ENCODE measurements at regions not wholly inside any gene's neighbourhood (a gene's known extent, or its start where the extent isn't known, plus 50 kb on each side); places are given as distances from the start of the nearest gene placed in this dataset.
"Not testable (repeated sequence)": the region's sequence is repeated elsewhere in the genome, so short reads cannot be mapped to it uniquely, and the experiment has no call there.

- DNase-seq (ENCODE audit: low read depth in 3 of 3), result not testable (repeated sequence)
These were observed 326.9 kb upstream of the PLGLB1 start for GRCh38 chr2:87348556-87348955.

- DNase-seq (ENCODE audit: low read depth in 3 of 3), result not testable (repeated sequence)
These were observed 327.4 kb upstream of the PLGLB1 start for GRCh38 chr2:87349006-87349405.

GRCh38 chr2:87352178-87352934 is 330.7 kb upstream of the PLGLB1 start:
- DNase-seq (ENCODE audit: low read depth in 3 of 3), result not testable (repeated sequence)

- not testable (repeated sequence) for DNase-seq (ENCODE audit: low read depth in 3 of 3)
These were observed 331.8 kb upstream of the PLGLB1 start for GRCh38 chr2:87353408-87353807.

GRCh38 chr2:87354102-87354501 is 332.5 kb upstream of the PLGLB1 start:
- DNase-seq (ENCODE audit: low read depth in 3 of 3), result not testable (repeated sequence)

- not testable (repeated sequence) for DNase-seq (ENCODE audit: low read depth in 3 of 3)
These were observed 338.6 kb upstream of the PLGLB1 start for GRCh38 chr2:87360250-87360649.

- not testable (repeated sequence) for DNase-seq (ENCODE audit: low read depth in 3 of 3)
These were observed 339.3 kb upstream of the PLGLB1 start for GRCh38 chr2:87360927-87361326.

GRCh38 chr2:87361805-87362204 is 340.2 kb upstream of the PLGLB1 start:
- DNase-seq (ENCODE audit: low read depth in 3 of 3), result not testable (repeated sequence)

- not testable (repeated sequence) for DNase-seq (ENCODE audit: low read depth in 3 of 3)
These were observed 342.7 kb upstream of the PLGLB1 start for GRCh38 chr2:87364379-87364778.

- DNase-seq (ENCODE audit: low read depth in 3 of 3), result not testable (repeated sequence)
These were observed 343.4 kb upstream of the PLGLB1 start for GRCh38 chr2:87365038-87365437.

- DNase-seq (ENCODE audit: low read depth in 3 of 3), result not testable (repeated sequence)
These were observed 361.8 kb upstream of the PLGLB2 start for GRCh38 chr2:87386063-87386560.

- not testable (repeated sequence) for DNase-seq (ENCODE audit: low read depth in 3 of 3)
These were observed 352.1 kb upstream of the PLGLB2 start for GRCh38 chr2:87395784-87396183.

GRCh38 chr2:87396551-87397265 is 351.2 kb upstream of the PLGLB2 start:
- not testable (repeated sequence) for DNase-seq (ENCODE audit: low read depth in 3 of 3)

GRCh38 chr2:87397276-87398065 is 350.4 kb upstream of the PLGLB2 start:
- not testable (repeated sequence) for DNase-seq (ENCODE audit: low read depth in 3 of 3)

GRCh38 chr2:87398567-87399305 is 349.2 kb upstream of the PLGLB2 start:
- not testable (repeated sequence) for DNase-seq (ENCODE audit: low read depth in 3 of 3)

GRCh38 chr2:87401726-87402345 is 346.1 kb upstream of the PLGLB2 start:
- DNase-seq (ENCODE audit: low read depth in 3 of 3), result no peak

GRCh38 chr2:87403893-87404175 is 344.1 kb upstream of the PLGLB2 start:
- no peak for DNase-seq (ENCODE audit: low read depth in 3 of 3)

- not testable (repeated sequence) for DNase-seq (ENCODE audit: low read depth in 3 of 3)
These were observed 343.3 kb upstream of the PLGLB2 start for GRCh38 chr2:87404411-87405255.

- not testable (repeated sequence) for DNase-seq (ENCODE audit: low read depth in 3 of 3)
These were observed 342.2 kb upstream of the PLGLB2 start for GRCh38 chr2:87405531-87406216.
